ENCODE measurements at regions not wholly inside any gene's neighbourhood (a gene's known extent, or its start where the extent isn't known, plus 50 kb on each side); places are given as distances from the start of the nearest gene placed in this dataset.
"Not testable (repeated sequence)": the region's sequence is repeated elsewhere in the genome, so short reads cannot be mapped to it uniquely, and the experiment has no call there.

- intact Hi-C loops (cut with DNase I): no loop called here
- DNase-seq: no peak
These were observed 475.8 kb downstream of the PLCL1 start for GRCh38 chr2:198280145-198280544.

GRCh38 chr2:198279026-198279425 is 474.6 kb downstream of the PLCL1 start:
- no peak for DNase-seq
- intact Hi-C loops (cut with DNase I): no loop called here

GRCh38 chr2:198277181-198277580 is 472.8 kb downstream of the PLCL1 start:
- intact Hi-C loops (cut with DNase I): no loop called here
- no peak for DNase-seq

GRCh38 chr2:198273660-198274059 is 469.3 kb downstream of the PLCL1 start:
- no peak for DNase-seq
- intact Hi-C loops (cut with DNase I): no loop called here

DNA sequence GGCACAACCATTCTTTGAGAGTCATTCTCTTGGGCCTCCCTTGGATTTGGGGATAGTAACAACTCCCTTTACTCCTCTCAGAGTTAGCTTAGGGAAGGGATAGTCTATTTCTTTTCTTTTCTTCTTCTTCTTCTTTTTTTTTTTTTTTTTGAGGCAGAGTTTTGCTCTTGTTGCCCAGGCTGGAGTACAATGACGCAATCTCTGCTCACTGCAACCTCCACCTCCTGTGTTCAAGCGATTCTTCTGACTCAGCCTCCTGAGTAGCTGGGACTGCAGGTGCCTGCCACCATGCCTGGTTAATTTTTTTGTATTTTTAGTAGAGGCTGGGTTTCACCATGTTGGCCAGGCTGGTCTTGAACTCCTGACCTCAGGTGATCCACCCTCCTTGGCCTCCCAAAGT is 465.8 kb downstream of the PLCL1 start:
- intact Hi-C loops (cut with DNase I); DNase-seq: not testable (repeated sequence)

GRCh38 chr2:198268519-198268918 is 464.1 kb downstream of the PLCL1 start:
- intact Hi-C loops (cut with DNase I): no loop called here
- no peak for DNase-seq

- intact Hi-C loops (cut with DNase I): no loop called here
- DNase-seq: no peak
These were observed 455.1 kb downstream of the PLCL1 start for GRCh38 chr2:198259496-198259895.

DNA sequence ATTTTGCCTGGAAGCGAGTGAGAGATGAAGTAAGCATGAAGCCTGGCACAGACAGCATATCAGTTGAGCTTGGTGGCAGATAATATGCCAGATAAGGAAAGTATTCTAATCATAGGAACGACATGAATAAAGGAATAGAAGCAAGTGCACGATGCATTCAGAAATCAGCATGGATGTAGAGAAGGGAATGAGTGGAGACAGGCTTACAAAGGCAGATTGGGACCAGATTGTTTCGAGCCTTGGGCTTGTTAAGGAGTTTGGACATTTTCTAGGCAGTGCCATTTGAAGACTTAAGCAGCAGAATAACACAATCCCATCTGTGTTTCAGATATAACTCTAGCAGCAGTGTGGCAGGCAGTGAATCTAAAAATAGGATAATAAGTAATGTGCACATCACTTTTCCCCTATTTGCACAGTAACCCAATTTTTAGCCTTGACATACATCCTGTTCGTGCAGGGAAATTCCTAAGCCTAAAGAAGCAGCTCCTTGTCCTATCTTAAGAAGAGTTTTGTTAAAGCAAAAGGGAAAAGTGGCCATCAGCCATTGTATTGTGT is 450.2 kb downstream of the PLCL1 start:
- intact Hi-C loops (cut with DNase I): no loop called here
- no peak for DNase-seq

DNA sequence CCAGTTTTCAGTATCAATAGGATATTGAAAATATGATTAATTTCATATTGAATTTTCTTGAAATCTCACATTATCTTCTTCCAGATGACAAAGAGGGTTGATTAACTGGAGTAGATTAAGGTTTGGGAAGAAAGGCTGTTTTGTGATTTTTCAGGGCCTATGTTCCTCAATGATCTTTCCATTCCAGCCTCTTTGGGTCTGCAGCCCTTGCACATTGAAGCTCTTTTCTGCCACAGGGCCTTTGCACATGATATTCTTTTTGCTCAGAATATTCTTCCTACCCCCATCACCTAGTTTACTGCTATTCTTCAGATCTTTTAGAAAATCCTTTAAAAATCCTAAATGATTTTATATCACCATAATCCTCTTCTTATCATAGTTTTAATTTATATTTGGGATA is 449.6 kb downstream of the PLCL1 start:
- no peak for DNase-seq
- intact Hi-C loops (cut with DNase I): no loop called here

DNA sequence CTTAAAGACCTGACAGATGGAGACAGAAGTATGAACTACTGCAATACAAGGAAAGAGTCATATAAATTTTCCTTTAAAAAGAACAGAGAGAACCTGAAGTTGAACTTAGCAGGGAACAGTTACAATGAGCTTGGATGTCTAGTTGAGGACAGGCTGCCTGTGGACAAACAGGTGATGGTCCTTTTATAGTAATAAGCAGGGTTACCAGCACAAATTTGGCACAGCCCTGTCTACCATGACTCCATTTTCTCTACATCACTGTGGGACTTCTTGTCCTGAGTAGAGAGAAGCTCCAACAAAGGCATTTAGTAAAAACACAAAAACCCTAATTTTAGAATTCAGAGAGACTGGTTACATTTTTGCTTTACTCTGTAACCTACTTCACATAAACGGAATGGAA is 448.1 kb downstream of the PLCL1 start:
- intact Hi-C loops (cut with DNase I): no loop called here
- DNase-seq: no peak

- intact Hi-C loops (cut with DNase I): no loop called here
- no peak for DNase-seq
These were observed 437.7 kb downstream of the PLCL1 start for GRCh38 chr2:198242093-198242492.

- intact Hi-C loops (cut with DNase I): no loop called here
- DNase-seq: no peak
These were observed 434.0 kb downstream of the PLCL1 start for GRCh38 chr2:198238429-198238828.

DNA sequence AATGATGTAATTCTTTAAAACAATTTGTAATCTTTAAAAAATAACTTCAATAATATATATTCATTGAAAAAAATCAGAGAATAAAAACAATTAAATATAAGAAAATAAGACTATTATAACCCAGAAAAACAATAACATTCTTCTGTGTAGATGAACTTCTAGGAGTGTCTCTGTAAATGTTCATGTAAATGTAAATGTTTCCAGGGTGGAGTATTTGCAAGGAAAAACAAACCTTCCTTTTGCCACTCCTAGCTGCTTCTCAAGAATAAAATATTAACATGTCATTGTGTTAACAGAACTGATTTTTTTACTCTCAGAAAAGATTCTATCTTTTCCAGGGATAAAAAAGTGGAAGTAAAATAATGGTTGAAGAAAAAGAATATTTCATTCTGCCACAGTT is 431.9 kb downstream of the PLCL1 start:
- intact Hi-C loops (cut with DNase I): no loop called here
- DNase-seq: no peak

GRCh38 chr2:198232281-198232680 is 427.9 kb downstream of the PLCL1 start:
- DNase-seq: no peak

GRCh38 chr2:198231562-198231961 is 427.2 kb downstream of the PLCL1 start:
- intact Hi-C loops (cut with DNase I): no loop called here
- no peak for DNase-seq

More at GRCh38 chr2:198232281-198232680, 427.9 kb downstream of the PLCL1 start:
- intact Hi-C loops (cut with DNase I): no loop called here

- intact Hi-C loops (cut with DNase I): no loop called here
- DNase-seq: no peak
These were observed 416.6 kb downstream of the PLCL1 start for GRCh38 chr2:198220763-198221610.

- DNase-seq: no peak
- intact Hi-C loops (cut with DNase I): no loop called here
These were observed 414.9 kb downstream of the PLCL1 start for GRCh38 chr2:198219292-198219691.

DNA sequence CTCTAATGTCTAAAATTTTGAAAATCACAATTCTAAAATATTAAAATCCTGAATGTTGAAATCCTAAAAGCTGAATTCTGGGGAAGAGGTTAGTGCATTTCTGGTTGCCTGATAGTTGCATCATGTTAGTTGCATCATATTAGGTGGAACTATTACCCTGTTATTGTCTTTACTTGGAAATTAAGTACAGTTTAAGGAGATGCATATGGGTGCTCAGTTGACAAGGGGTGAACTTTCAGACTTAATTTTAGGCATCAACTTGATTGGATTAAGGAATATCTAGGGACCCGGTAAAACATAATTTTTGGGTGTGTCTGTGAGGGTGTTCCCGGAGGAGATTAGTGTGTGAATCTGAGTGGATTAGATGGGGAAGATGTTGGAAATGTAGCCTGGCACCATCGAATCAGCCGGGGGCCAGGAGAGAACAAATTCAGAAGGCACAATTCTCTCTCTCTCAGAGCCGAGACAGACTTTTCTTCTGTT is 409.8 kb downstream of the PLCL1 start:
- no peak for DNase-seq
- intact Hi-C loops (cut with DNase I): no loop called here

GRCh38 chr2:198213253-198213652 is 408.9 kb downstream of the PLCL1 start:
- DNase-seq: no peak
- intact Hi-C loops (cut with DNase I): no loop called here

GRCh38 chr2:198211706-198212105 is 407.3 kb downstream of the PLCL1 start:
- DNase-seq: no peak

DNA sequence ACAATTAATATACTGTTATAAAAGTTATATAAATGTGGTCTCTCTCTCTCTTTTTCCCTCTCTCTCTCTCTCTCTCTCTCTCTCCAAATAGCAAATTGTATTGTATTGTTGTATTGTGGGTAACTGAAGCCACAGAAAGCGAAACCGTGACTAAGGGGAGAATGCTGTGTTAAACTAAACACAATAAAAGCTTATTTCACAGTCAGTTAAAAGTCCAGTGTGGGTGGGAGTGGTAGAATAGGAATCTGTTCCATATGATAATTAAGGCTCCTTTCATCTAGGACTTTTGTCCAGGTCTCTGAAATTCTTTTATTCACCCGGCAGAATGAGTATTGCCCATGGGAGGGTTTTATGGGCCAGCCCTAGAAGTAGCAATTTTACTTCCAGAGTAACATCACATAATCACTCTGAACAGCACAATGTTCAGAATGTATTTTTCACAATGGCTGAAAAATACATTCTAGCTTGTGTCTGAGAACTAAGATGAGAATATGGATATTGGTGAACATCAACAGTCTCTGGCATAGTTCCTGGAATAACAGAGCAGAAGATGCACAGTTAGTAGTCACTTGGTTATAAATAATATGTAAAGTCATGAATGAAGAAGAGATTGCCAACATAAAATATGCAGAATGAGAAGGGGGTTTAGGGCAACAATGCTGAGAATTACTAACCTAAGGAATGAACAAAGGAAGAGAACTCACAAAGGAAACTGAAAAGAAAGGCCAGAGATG is 399.1 kb downstream of the PLCL1 start:
- intact Hi-C loops (cut with DNase I): no loop called here
- DNase-seq: no peak

More at GRCh38 chr2:198211706-198212105, 407.3 kb downstream of the PLCL1 start:
- intact Hi-C loops (cut with DNase I): no loop called here

Data from posterior cingulate gyrus (tissue), 11 donors.